ENCODE measurements at regions not wholly inside any gene's neighbourhood (a gene's known extent, or its start where the extent isn't known, plus 50 kb on each side); places are given as distances from the start of the nearest gene placed in this dataset.
"Not testable (repeated sequence)": the region's sequence is repeated elsewhere in the genome, so short reads cannot be mapped to it uniquely, and the experiment has no call there.

- Histone ChIP-seq H3K27me3 (ENCODE audit: control insufficient read depth, insufficient read depth, low read length) (no peaks in the 10 kb centered on the region), H3K4me1 (ENCODE audit: control insufficient read depth in 2 of 3, insufficient read depth in 2 of 3, low read depth in 1 of 3, low read length in 3 of 3) (no peaks in the 10 kb centered on the region), H3K4me3 (ENCODE audit: low read length in 3 of 3) (no peak overlapping the region), H3K36me3 (ENCODE audit: control insufficient read depth in 2 of 3, insufficient read depth in 3 of 3, low read length in 3 of 3) (no peaks in the 10 kb centered on the region), H3K27ac (ENCODE audit: low read depth in 2 of 2, low read length in 2 of 2) (no peak overlapping the region), H3K9me3 (ENCODE audit: control insufficient read depth in 2 of 3, insufficient read depth in 1 of 3, low read length in 3 of 3) (no peaks in the 10 kb centered on the region), H3K9ac (ENCODE audit: low read length in 3 of 3) (no peak overlapping the region)
- no peak for FAIRE-seq
- TF ChIP-seq CTCF (IDR thresholded peaks at IDR 0.05; ENCODE audit: borderline replicate concordance, extremely low read depth, insufficient read depth): no peak
- DNase-seq: no peak
- intact Hi-C loops (cut with DNase I): no loop called here
Measured at GRCh38 chr18:2240311-2240705, 331.0 kb downstream of the METTL4 start.

- intact Hi-C loops (cut with DNase I): no loop called here
- Histone ChIP-seq H3K36me3 (ENCODE audit: control insufficient read depth in 2 of 3, insufficient read depth in 3 of 3, low read length in 3 of 3) (no peaks in the 10 kb centered on the region), H3K27me3 (ENCODE audit: control insufficient read depth, insufficient read depth, low read length) (no peaks in the 10 kb centered on the region), H3K9me3 (ENCODE audit: control insufficient read depth in 2 of 3, insufficient read depth in 1 of 3, low read length in 3 of 3) (no peaks in the 10 kb centered on the region), H3K4me3 (ENCODE audit: low read length in 3 of 3) (no peak overlapping the region), H3K9ac (ENCODE audit: low read length in 3 of 3) (no peak overlapping the region), H3K27ac (ENCODE audit: low read depth in 2 of 2, low read length in 2 of 2) (no peak overlapping the region), H3K4me1 (ENCODE audit: control insufficient read depth in 2 of 3, insufficient read depth in 2 of 3, low read depth in 1 of 3, low read length in 3 of 3) (no peaks in the 10 kb centered on the region)
- DNase-seq (no peak), FAIRE-seq (no peak)
- no peak for TF ChIP-seq CTCF (IDR thresholded peaks at IDR 0.05; ENCODE audit: borderline replicate concordance, extremely low read depth, insufficient read depth)
Measured at GRCh38 chr18:2244641-2245040, 326.7 kb downstream of the METTL4 start.

GRCh38 chr18:2247101-2247500 is 324.2 kb downstream of the METTL4 start:
- not testable (repeated sequence) for H3K36me3 ChIP-seq (ENCODE audit: control insufficient read depth in 2 of 3, insufficient read depth in 3 of 3, low read length in 3 of 3)

GRCh38 chr18:2254977-2255376 is 316.3 kb downstream of the METTL4 start:
- Histone ChIP-seq H3K9ac (ENCODE audit: low read length in 3 of 3) (no peak overlapping the region), H3K27ac (ENCODE audit: low read depth in 2 of 2, low read length in 2 of 2) (no peak overlapping the region), H3K27me3 (ENCODE audit: control insufficient read depth, insufficient read depth, low read length) (no peaks in the 10 kb centered on the region), H3K4me1 (ENCODE audit: control insufficient read depth in 2 of 3, insufficient read depth in 2 of 3, low read depth in 1 of 3, low read length in 3 of 3) (no peaks in the 10 kb centered on the region), H3K9me3 (ENCODE audit: control insufficient read depth in 2 of 3, insufficient read depth in 1 of 3, low read length in 3 of 3) (no peaks in the 10 kb centered on the region), H3K36me3 (ENCODE audit: control insufficient read depth in 2 of 3, insufficient read depth in 3 of 3, low read length in 3 of 3) (no peaks in the 10 kb centered on the region), H3K4me3 (ENCODE audit: low read length in 3 of 3) (no peak overlapping the region)
- TF ChIP-seq CTCF (IDR thresholded peaks at IDR 0.05; ENCODE audit: borderline replicate concordance, extremely low read depth, insufficient read depth): no peak
- DNase-seq (no peak), FAIRE-seq (no peak)
- intact Hi-C loops (cut with DNase I): no loop called here

More at GRCh38 chr18:2247101-2247500, 324.2 kb downstream of the METTL4 start:
- DNase-seq; H3K9ac ChIP-seq (ENCODE audit: low read length in 3 of 3); FAIRE-seq; H3K27me3 ChIP-seq (ENCODE audit: control insufficient read depth, insufficient read depth, low read length); H3K4me3 ChIP-seq (ENCODE audit: low read length in 3 of 3); H3K27ac ChIP-seq (ENCODE audit: low read depth in 2 of 2, low read length in 2 of 2); intact Hi-C loops (cut with DNase I); H3K9me3 ChIP-seq (ENCODE audit: control insufficient read depth in 2 of 3, insufficient read depth in 1 of 3, low read length in 3 of 3); H3K4me1 ChIP-seq (ENCODE audit: control insufficient read depth in 2 of 3, insufficient read depth in 2 of 3, low read depth in 1 of 3, low read length in 3 of 3): not testable (repeated sequence)

All from kidney (tissue), 13 donors.